WTC11 (cell line): ENCODE measurements at regions not wholly inside any gene's neighbourhood (a gene's known extent, or its start where the extent isn't known, plus 50 kb on each side); places are given as distances from the start of the nearest gene placed in this dataset.

ENCODE experiments used
- ATAC-seq: fragments of 200-7000 bp; cut with Tn5 transposase; 2 replicates; pipeline ENCODE4 v1.10.0; 2021; ENCODE audit warnings: mild to moderate bottlenecking, moderate library complexity
- CTCF ChIA-PET: fragments of 300-600 bp; sonication (Branson Sonifier 250); formaldehyde crosslinking; loops from one replicate; lab custom pipeline; 2021; ENCODE audit warnings: antibody characterized with exemption; lab: Charles Lee
- POLR2A ChIA-PET: fragments of 350-600 bp; sonication (Branson Sonifier 250); formaldehyde crosslinking; loops from one replicate; lab custom pipeline; 2021; ENCODE audit warnings: antibody characterized with exemption; lab: Charles Lee
- DNase-seq: peaks from one replicate; pipeline ENCODE4 v3.0.0; 2021; ENCODE audit warnings: low spot score
- H3K27ac Mint-ChIP-seq: 2 replicates; pipeline ENCODE4 v1.8.0; 2021; ENCODE audit warnings: mixed read lengths
- H3K27me3 Mint-ChIP-seq: 2 replicates; pipeline ENCODE4 v1.8.0; 2021; ENCODE audit warnings: low read depth, mild to moderate bottlenecking, moderate library complexity, mixed read lengths
- H3K36me3 Mint-ChIP-seq: 2 replicates; pipeline ENCODE4 v1.8.0; 2021; ENCODE audit warnings: mixed read lengths
- H3K4me1 Mint-ChIP-seq: 2 replicates; pipeline ENCODE4 v1.8.0; 2022; ENCODE audit warnings: mixed read lengths
- H3K4me3 Mint-ChIP-seq: 2 replicates; pipeline ENCODE4 v1.8.0; 2021; ENCODE audit warnings: mild to moderate bottlenecking, moderate library complexity, mixed read lengths
- H3K9me3 Mint-ChIP-seq: 2 replicates; pipeline ENCODE4 v1.8.0; 2021; ENCODE audit warnings: mixed read lengths
- GRHL2 ChIP-seq: fragments of 250-450 bp; sonication (Bioruptor Pico); IDR thresholded peaks from 2 replicates; pipeline ENCODE4 v1.8.0; 2022; ENCODE audit warnings: mild to moderate bottlenecking, moderate library complexity; ENCODE audit not compliant: insufficient replicate concordance, severe bottlenecking
- IRF2 ChIP-seq: sonication (generic); formaldehyde crosslinking; IDR thresholded peaks from 2 replicates; pipeline ENCODE4 v1.8.0; 2022; ENCODE audit warnings: low read depth, missing genetic modification reagents, borderline replicate concordance
- MXD4 ChIP-seq: fragments of 250-450 bp; sonication (Bioruptor Pico); IDR thresholded peaks from 2 replicates; pipeline ENCODE4 v1.8.0; 2021; ENCODE audit warnings: mild to moderate bottlenecking, moderate library complexity, borderline replicate concordance
- MYBL2 ChIP-seq: sonication (generic); formaldehyde crosslinking; IDR thresholded peaks from 2 replicates; pipeline ENCODE4 v1.8.1; 2023; ENCODE audit warnings: mild to moderate bottlenecking, moderate library complexity, missing genetic modification reagents
- NFATC4 ChIP-seq: fragments of 250-450 bp; sonication (Bioruptor Pico); IDR thresholded peaks from 2 replicates; pipeline ENCODE4 v1.9.0; 2021; ENCODE audit warnings: mild to moderate bottlenecking
- RORB ChIP-seq: fragments of 250-450 bp; sonication (Bioruptor Pico); IDR thresholded peaks from 2 replicates; pipeline ENCODE4 v1.9.0; 2021; ENCODE audit warnings: mild to moderate bottlenecking
- SOX15 ChIP-seq: fragments of 250-450 bp; sonication (Bioruptor Pico); IDR thresholded peaks from 2 replicates; pipeline ENCODE4 v1.9.0; 2021; ENCODE audit warnings: mild to moderate bottlenecking
- SP1 ChIP-seq: sonication (generic); formaldehyde crosslinking; conservative IDR thresholded peaks from 2 replicates; pipeline ENCODE4 v1.8.1; 2022; ENCODE audit warnings: missing genetic modification reagents
- TEAD1 ChIP-seq: sonication (generic); formaldehyde crosslinking; IDR thresholded peaks from 2 replicates; pipeline ENCODE4 v1.8.0; 2022; ENCODE audit warnings: mild to moderate bottlenecking, missing genetic modification reagents
- ZNF121 ChIP-seq: sonication (generic); formaldehyde crosslinking; IDR thresholded peaks from 2 replicates; pipeline ENCODE4 v1.8.0; 2023; ENCODE audit warnings: missing genetic modification reagents
- ZNF138 ChIP-seq: sonication (generic); formaldehyde crosslinking; conservative IDR thresholded peaks from 2 replicates; pipeline ENCODE4 v1.8.1; 2022; ENCODE audit warnings: mild to moderate bottlenecking, moderate library complexity, missing genetic modification reagents
- ZNF219 ChIP-seq: sonication (generic); formaldehyde crosslinking; IDR thresholded peaks from 2 replicates; pipeline ENCODE4 v1.8.0; 2023; ENCODE audit warnings: missing genetic modification reagents, mild to moderate bottlenecking, borderline replicate concordance
- ZNF396 ChIP-seq: fragments of 250-450 bp; sonication (Bioruptor Pico); IDR thresholded peaks from 2 replicates; pipeline ENCODE4 v1.8.0; 2021; ENCODE audit warnings: mild to moderate bottlenecking, moderate library complexity, borderline replicate concordance
- ZNF416 ChIP-seq: fragments of 250-450 bp; sonication (Bioruptor Pico); IDR thresholded peaks from 2 replicates; pipeline ENCODE4 v1.9.0; 2021; ENCODE audit warnings: mild to moderate bottlenecking, inconsistent platforms
- TF ChIP-seq, protein P1 (sequence below): fragments of 250-450 bp; sonication (Bioruptor Pico); IDR thresholded peaks from 2 replicates; pipeline ENCODE4 v1.9.0; 2021; ENCODE audit warnings: mild to moderate bottlenecking
- TF ChIP-seq, protein P2 (sequence below): sonication (generic); formaldehyde crosslinking; IDR thresholded peaks from 2 replicates; pipeline ENCODE4 v1.8.0; 2022; ENCODE audit warnings: missing genetic modification reagents
- TF ChIP-seq, protein P3 (sequence below): fragments of 250-450 bp; sonication (Bioruptor Pico); IDR thresholded peaks from 2 replicates; pipeline ENCODE4 v2.1.2; 2022; ENCODE audit warnings: mild to moderate bottlenecking, moderate library complexity
- TF ChIP-seq, protein P4 (sequence below): fragments of 200-600 bp; IDR thresholded peaks from 2 replicates; pipeline ENCODE4 v1.8.0; 2022; ENCODE audit warnings: antibody characterized with exemption
- TF ChIP-seq, protein P5 (sequence below): sonication (generic); formaldehyde crosslinking; conservative IDR thresholded peaks from 2 replicates; pipeline ENCODE4 v1.8.1; 2023; ENCODE audit warnings: mild to moderate bottlenecking, low read depth, missing genetic modification reagents, moderate library complexity
- TF ChIP-seq, protein P6 (sequence below): sonication (generic); formaldehyde crosslinking; IDR thresholded peaks from 2 replicates; pipeline ENCODE4 v1.8.0; 2022; ENCODE audit warnings: mild to moderate bottlenecking, missing genetic modification reagents

DNA sequence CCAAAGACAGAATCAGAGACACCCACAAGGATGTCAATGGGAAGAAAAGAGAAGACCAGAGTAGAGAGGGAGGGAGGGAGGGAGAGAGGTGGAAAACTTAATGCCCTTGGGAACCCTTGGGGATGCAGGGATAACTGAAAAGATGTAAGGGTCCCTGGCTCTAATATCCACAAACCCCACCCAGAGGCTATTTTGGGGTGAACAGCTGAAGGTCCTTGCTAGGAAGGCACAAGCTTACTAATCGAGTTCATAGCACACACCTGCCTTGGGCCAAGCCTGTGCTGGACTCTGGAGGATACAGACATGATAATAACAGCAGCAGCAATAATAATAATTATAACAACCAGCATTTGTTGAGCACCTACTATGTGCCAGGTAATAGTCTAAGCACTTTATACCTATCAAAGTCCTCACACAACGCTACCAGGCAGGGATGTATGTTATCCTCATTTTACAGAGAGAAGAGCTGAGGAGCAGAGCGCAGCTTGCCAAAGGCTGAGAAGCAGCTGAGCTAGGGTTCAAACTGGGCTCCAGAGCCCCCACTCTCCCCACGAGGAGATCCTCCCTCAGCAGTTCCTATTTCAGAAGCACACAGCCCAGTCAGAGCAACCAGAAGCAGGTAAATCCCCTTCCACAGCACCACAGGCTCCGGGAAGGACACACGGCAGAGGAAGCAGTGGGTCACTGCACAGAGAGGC lies 174.2 kb downstream of the ANKRD60 start:
- no peak overlapping the region for H3K4me3 Mint-ChIP-seq
- DNase-seq (no peak), ATAC-seq (no peak)
- H3K9me3 Mint-ChIP-seq: peaks cover 27% of the 10 kb centered on the region
- no peaks in the 10 kb centered on the region; the same call in 1 of the 2 replicates for H3K27me3 Mint-ChIP-seq
- POLR2A ChIA-PET: no interaction called here
- H3K4me1 Mint-ChIP-seq: peaks cover 46% of the 10 kb centered on the region
- CTCF ChIA-PET: interaction anchor here (0.9 to 1.7 kb wide), 4 partner anchors 10 to 134 kb away, joined by 3 to 4 read pairs (median 3); no protein-coding TSS in a partner anchor
- peaks cover 9% of the 10 kb centered on the region for H3K36me3 Mint-ChIP-seq
- H3K27ac Mint-ChIP-seq: no peak overlapping the region
- TF ChIP-seq, protein P1, sequence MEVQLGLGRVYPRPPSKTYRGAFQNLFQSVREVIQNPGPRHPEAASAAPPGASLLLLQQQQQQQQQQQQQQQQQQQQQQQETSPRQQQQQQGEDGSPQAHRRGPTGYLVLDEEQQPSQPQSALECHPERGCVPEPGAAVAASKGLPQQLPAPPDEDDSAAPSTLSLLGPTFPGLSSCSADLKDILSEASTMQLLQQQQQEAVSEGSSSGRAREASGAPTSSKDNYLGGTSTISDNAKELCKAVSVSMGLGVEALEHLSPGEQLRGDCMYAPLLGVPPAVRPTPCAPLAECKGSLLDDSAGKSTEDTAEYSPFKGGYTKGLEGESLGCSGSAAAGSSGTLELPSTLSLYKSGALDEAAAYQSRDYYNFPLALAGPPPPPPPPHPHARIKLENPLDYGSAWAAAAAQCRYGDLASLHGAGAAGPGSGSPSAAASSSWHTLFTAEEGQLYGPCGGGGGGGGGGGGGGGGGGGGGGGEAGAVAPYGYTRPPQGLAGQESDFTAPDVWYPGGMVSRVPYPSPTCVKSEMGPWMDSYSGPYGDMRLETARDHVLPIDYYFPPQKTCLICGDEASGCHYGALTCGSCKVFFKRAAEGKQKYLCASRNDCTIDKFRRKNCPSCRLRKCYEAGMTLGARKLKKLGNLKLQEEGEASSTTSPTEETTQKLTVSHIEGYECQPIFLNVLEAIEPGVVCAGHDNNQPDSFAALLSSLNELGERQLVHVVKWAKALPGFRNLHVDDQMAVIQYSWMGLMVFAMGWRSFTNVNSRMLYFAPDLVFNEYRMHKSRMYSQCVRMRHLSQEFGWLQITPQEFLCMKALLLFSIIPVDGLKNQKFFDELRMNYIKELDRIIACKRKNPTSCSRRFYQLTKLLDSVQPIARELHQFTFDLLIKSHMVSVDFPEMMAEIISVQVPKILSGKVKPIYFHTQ (CRISPR knock-in tag): no peak
- TF ChIP-seq, protein P2, sequence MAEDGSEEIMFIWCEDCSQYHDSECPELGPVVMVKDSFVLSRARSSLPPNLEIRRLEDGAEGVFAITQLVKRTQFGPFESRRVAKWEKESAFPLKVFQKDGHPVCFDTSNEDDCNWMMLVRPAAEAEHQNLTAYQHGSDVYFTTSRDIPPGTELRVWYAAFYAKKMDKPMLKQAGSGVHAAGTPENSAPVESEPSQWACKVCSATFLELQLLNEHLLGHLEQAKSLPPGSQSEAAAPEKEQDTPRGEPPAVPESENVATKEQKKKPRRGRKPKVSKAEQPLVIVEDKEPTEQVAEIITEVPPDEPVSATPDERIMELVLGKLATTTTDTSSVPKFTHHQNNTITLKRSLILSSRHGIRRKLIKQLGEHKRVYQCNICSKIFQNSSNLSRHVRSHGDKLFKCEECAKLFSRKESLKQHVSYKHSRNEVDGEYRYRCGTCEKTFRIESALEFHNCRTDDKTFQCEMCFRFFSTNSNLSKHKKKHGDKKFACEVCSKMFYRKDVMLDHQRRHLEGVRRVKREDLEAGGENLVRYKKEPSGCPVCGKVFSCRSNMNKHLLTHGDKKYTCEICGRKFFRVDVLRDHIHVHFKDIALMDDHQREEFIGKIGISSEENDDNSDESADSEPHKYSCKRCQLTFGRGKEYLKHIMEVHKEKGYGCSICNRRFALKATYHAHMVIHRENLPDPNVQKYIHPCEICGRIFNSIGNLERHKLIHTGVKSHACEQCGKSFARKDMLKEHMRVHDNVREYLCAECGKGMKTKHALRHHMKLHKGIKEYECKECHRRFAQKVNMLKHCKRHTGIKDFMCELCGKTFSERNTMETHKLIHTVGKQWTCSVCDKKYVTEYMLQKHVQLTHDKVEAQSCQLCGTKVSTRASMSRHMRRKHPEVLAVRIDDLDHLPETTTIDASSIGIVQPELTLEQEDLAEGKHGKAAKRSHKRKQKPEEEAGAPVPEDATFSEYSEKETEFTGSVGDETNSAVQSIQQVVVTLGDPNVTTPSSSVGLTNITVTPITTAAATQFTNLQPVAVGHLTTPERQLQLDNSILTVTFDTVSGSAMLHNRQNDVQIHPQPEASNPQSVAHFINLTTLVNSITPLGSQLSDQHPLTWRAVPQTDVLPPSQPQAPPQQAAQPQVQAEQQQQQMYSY (CRISPR knock-in tag): no peak
- no peak for TF ChIP-seq ZNF396 (CRISPR knock-in tag)
- TF ChIP-seq, protein P3, sequence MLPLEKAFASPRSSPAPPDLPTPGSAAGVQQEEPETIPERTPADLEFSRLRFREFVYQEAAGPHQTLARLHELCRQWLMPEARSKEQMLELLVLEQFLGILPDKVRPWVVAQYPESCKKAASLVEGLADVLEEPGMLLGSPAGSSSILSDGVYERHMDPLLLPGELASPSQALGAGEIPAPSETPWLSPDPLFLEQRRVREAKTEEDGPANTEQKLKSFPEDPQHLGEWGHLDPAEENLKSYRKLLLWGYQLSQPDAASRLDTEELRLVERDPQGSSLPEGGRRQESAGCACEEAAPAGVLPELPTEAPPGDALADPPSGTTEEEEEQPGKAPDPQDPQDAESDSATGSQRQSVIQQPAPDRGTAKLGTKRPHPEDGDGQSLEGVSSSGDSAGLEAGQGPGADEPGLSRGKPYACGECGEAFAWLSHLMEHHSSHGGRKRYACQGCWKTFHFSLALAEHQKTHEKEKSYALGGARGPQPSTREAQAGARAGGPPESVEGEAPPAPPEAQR (CRISPR knock-in tag): no peak
- TF ChIP-seq SOX15 (CRISPR knock-in tag): no peak
- no peak for TF ChIP-seq GRHL2
- TF ChIP-seq IRF2 (CRISPR knock-in tag): no peak

DNA sequence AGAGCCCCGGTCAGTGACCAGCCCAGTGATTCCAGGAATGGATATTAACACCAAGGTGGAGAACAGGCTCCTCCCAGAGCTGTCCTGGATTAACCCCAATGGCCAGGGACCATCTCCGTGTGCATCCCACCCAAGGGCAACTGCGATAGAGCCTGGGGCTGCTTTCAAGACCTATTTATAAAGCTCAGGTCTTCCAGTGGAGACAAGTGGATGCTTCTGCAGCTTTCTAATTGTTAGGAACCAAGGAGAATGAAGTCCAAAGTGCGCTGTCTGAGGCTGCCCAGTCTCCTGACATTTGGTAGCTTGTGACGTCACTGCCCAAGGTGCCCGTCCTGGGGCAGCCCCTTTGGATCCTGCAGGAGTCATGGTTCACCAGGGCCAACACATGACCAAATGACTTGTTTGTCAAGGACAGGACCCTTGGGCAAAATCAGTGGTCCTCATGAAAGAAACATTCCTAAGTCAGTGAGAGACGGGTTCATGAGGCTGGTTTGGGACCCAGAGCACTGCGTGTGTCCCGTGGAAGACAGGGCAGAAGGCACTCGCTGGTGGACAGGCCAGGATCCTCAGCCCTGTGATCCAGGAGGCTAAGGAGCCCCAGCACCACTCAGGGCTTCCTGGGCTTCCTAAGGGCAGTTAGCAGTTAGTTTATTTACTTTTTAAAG lies 174.9 kb downstream of the ANKRD60 start:
- CTCF ChIA-PET: no interaction called here
- DNase-seq: no peak
- peaks cover 25% of the 10 kb centered on the region for H3K9me3 Mint-ChIP-seq
- peaks cover 40% of the 10 kb centered on the region for H3K4me1 Mint-ChIP-seq
- no peak for ATAC-seq
- POLR2A ChIA-PET: no interaction called here
- no peak overlapping the region for H3K27ac Mint-ChIP-seq
- no peak overlapping the region for H3K4me3 Mint-ChIP-seq
- no peaks in the 10 kb centered on the region; the same call in 1 of the 2 replicates for H3K27me3 Mint-ChIP-seq
- TF ChIP-seq MYBL2 (no peak), RORB (no peak), ZNF138 (CRISPR knock-in tag) (no peak), MXD4 (CRISPR knock-in tag) (no peak), SP1 (CRISPR knock-in tag) (no peak), ZNF121 (CRISPR knock-in tag) (no peak), TEAD1 (CRISPR knock-in tag) (no peak), ZNF219 (CRISPR knock-in tag) (no peak), ZNF416 (CRISPR knock-in tag) (no peak), NFATC4 (CRISPR knock-in tag) (no peak)
- TF ChIP-seq, protein P4, sequence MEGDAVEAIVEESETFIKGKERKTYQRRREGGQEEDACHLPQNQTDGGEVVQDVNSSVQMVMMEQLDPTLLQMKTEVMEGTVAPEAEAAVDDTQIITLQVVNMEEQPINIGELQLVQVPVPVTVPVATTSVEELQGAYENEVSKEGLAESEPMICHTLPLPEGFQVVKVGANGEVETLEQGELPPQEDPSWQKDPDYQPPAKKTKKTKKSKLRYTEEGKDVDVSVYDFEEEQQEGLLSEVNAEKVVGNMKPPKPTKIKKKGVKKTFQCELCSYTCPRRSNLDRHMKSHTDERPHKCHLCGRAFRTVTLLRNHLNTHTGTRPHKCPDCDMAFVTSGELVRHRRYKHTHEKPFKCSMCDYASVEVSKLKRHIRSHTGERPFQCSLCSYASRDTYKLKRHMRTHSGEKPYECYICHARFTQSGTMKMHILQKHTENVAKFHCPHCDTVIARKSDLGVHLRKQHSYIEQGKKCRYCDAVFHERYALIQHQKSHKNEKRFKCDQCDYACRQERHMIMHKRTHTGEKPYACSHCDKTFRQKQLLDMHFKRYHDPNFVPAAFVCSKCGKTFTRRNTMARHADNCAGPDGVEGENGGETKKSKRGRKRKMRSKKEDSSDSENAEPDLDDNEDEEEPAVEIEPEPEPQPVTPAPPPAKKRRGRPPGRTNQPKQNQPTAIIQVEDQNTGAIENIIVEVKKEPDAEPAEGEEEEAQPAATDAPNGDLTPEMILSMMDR: no peak
- TF ChIP-seq, protein P5, sequence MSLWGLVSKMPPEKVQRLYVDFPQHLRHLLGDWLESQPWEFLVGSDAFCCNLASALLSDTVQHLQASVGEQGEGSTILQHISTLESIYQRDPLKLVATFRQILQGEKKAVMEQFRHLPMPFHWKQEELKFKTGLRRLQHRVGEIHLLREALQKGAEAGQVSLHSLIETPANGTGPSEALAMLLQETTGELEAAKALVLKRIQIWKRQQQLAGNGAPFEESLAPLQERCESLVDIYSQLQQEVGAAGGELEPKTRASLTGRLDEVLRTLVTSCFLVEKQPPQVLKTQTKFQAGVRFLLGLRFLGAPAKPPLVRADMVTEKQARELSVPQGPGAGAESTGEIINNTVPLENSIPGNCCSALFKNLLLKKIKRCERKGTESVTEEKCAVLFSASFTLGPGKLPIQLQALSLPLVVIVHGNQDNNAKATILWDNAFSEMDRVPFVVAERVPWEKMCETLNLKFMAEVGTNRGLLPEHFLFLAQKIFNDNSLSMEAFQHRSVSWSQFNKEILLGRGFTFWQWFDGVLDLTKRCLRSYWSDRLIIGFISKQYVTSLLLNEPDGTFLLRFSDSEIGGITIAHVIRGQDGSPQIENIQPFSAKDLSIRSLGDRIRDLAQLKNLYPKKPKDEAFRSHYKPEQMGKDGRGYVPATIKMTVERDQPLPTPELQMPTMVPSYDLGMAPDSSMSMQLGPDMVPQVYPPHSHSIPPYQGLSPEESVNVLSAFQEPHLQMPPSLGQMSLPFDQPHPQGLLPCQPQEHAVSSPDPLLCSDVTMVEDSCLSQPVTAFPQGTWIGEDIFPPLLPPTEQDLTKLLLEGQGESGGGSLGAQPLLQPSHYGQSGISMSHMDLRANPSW: no peak
- TF ChIP-seq, protein P6, sequence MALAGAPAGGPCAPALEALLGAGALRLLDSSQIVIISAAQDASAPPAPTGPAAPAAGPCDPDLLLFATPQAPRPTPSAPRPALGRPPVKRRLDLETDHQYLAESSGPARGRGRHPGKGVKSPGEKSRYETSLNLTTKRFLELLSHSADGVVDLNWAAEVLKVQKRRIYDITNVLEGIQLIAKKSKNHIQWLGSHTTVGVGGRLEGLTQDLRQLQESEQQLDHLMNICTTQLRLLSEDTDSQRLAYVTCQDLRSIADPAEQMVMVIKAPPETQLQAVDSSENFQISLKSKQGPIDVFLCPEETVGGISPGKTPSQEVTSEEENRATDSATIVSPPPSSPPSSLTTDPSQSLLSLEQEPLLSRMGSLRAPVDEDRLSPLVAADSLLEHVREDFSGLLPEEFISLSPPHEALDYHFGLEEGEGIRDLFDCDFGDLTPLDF: no peak
- TF ChIP-seq, all 79 proteins: peak for 0
- peaks cover 9% of the 10 kb centered on the region for H3K36me3 Mint-ChIP-seq
